ENCODE measurements at regions not wholly inside any gene's neighbourhood (a gene's known extent, or its start where the extent isn't known, plus 50 kb on each side); places are given as distances from the start of the nearest gene placed in this dataset.

DNA sequence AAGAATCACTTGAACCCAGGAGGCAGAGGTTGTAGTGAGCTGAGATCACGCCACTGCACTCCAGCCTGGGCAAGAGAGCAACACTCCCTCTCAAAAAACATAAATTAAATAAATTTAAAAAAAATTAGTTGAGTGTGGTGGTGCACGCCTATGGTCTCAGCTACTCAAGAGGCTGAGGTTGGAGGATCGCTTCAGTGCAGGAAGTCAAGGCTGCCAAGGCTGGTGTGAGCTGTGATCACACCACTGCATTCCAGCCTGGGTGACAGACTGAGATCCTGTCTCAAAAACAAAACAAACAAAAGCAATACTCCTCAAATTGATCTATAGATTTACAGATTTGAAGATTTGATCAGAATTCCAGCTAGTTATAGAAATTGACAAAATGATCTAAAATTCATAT lies 92.7 kb upstream of the RESF1 start:
- 88% methylated on average over 3 of the region's 3 CpGs for WGBS (ENCODE audit: insufficient coverage, low coverage, missing lambda C conversion rate)
- no peak for DNase-seq (ENCODE audit: extremely low read depth in 1 of 4, low spot score in 3 of 4)
- no peak overlapping the region for H3K4me3 ChIP-seq
- no peak overlapping the region for H3K27ac ChIP-seq (ENCODE audit: extremely low read depth, low read depth, low read length)
- in situ Hi-C loops (cut with MboI) = no loop called here
- no peak overlapping the region for H3K4me2 ChIP-seq (ENCODE audit: insufficient read depth, low read length)
- no peaks in the 10 kb centered on the region for H3K36me3 ChIP-seq (ENCODE audit: control insufficient read depth, insufficient read depth, low read length)
- POLR2A ChIA-PET = no interaction called here
- H4K20me1 ChIP-seq (replicated peaks; ENCODE audit: control insufficient read depth, insufficient read depth, low read length) = no peaks in the 10 kb centered on the region
- FAIRE-seq = no peak
- ATAC-seq = no peak
- H3K9me1 ChIP-seq (ENCODE audit: control insufficient read depth, insufficient read depth, low read length) = no peaks in the 10 kb centered on the region
- no peaks in the 10 kb centered on the region for H3K79me2 ChIP-seq (ENCODE audit: control insufficient read depth, insufficient read depth, low read length)
- CTCF ChIA-PET (ENCODE audit: low intra/inter-chr PET ratio) = no interaction called here
- H3K27me3 ChIP-seq (ENCODE audit: control insufficient read depth in 2 of 2, insufficient read depth in 2 of 2, low read length in 2 of 2) = no peaks in the 10 kb centered on the region
- no TSS peak for BruUV-seq (replicated peaks)
- no peaks in the 10 kb centered on the region for H3K4me1 ChIP-seq (replicated peaks in 1 of 2; ENCODE audit: control insufficient read depth in 2 of 2, insufficient read depth in 2 of 2, low read length in 2 of 2)
- no peak overlapping the region for H2AFZ ChIP-seq (ENCODE audit: low read depth, low read length)
- H3K9me3 ChIP-seq (replicated peaks; ENCODE audit: control insufficient read depth, insufficient read depth, low read depth, low read length) = no peaks in the 10 kb centered on the region; the same call in 1 of the 2 replicates
- intact Hi-C loops (cut with micrococcal nuclease) = no loop called here
- H3K9ac ChIP-seq (ENCODE audit: insufficient read depth in 1 of 2, low read depth in 2 of 2, low read length in 2 of 2) = no peak overlapping the region
- TF ChIP-seq HCFC1 (IDR thresholded peaks at IDR 0.05; ENCODE audit: low read depth, low read length) = no peak
- no peak for TF ChIP-seq ZNF311 (CRISPR knock-in tag; IDR thresholded peaks at IDR 0.05)
- TF ChIP-seq ZEB2 (IDR thresholded peaks at IDR 0.05) = no peak
- TF ChIP-seq, protein P1, sequence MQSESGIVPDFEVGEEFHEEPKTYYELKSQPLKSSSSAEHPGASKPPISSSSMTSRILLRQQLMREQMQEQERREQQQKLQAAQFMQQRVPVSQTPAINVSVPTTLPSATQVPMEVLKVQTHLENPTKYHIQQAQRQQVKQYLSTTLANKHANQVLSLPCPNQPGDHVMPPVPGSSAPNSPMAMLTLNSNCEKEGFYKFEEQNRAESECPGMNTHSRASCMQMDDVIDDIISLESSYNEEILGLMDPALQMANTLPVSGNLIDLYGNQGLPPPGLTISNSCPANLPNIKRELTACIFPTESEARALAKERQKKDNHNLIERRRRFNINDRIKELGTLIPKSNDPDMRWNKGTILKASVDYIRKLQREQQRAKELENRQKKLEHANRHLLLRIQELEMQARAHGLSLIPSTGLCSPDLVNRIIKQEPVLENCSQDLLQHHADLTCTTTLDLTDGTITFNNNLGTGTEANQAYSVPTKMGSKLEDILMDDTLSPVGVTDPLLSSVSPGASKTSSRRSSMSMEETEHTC (IDR thresholded peaks at IDR 0.05) = no peak
- TF ChIP-seq, protein P2, sequence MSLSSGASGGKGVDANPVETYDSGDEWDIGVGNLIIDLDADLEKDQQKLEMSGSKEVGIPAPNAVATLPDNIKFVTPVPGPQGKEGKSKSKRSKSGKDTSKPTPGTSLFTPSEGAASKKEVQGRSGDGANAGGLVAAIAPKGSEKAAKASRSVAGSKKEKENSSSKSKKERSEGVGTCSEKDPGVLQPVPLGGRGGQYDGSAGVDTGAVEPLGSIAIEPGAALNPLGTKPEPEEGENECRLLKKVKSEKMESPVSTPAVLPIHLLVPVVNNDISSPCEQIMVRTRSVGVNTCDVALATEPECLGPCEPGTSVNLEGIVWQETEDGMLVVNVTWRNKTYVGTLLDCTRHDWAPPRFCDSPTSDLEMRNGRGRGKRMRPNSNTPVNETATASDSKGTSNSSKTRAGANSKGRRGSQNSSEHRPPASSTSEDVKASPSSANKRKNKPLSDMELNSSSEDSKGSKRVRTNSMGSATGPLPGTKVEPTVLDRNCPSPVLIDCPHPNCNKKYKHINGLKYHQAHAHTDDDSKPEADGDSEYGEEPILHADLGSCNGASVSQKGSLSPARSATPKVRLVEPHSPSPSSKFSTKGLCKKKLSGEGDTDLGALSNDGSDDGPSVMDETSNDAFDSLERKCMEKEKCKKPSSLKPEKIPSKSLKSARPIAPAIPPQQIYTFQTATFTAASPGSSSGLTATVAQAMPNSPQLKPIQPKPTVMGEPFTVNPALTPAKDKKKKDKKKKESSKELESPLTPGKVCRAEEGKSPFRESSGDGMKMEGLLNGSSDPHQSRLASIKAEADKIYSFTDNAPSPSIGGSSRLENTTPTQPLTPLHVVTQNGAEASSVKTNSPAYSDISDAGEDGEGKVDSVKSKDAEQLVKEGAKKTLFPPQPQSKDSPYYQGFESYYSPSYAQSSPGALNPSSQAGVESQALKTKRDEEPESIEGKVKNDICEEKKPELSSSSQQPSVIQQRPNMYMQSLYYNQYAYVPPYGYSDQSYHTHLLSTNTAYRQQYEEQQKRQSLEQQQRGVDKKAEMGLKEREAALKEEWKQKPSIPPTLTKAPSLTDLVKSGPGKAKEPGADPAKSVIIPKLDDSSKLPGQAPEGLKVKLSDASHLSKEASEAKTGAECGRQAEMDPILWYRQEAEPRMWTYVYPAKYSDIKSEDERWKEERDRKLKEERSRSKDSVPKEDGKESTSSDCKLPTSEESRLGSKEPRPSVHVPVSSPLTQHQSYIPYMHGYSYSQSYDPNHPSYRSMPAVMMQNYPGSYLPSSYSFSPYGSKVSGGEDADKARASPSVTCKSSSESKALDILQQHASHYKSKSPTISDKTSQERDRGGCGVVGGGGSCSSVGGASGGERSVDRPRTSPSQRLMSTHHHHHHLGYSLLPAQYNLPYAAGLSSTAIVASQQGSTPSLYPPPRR (CRISPR knock-in tag; IDR thresholded peaks at IDR 0.05; ENCODE audit: borderline replicate concordance) = no peak
- TF ChIP-seq, protein P3, sequence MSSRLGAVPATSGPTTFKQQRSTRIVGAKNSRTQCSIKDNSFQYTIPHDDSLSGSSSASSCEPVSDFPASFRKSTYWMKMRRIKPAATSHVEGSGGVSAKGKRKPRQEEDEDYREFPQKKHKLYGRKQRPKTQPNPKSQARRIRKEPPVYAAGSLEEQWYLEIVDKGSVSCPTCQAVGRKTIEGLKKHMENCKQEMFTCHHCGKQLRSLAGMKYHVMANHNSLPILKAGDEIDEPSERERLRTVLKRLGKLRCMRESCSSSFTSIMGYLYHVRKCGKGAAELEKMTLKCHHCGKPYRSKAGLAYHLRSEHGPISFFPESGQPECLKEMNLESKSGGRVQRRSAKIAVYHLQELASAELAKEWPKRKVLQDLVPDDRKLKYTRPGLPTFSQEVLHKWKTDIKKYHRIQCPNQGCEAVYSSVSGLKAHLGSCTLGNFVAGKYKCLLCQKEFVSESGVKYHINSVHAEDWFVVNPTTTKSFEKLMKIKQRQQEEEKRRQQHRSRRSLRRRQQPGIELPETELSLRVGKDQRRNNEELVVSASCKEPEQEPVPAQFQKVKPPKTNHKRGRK (tag; IDR thresholded peaks at IDR 0.05) = no peak
- no peak for TF ChIP-seq BRCA1 (IDR thresholded peaks at IDR 0.05)
- no peak for TF ChIP-seq BRCA1 (CRISPR knock-in tag; IDR thresholded peaks at IDR 0.05)
- TF ChIP-seq ZNF347 (CRISPR knock-in tag; IDR thresholded peaks at IDR 0.05; ENCODE audit: low read depth) = no peak
- TF ChIP-seq ZNF12 (CRISPR knock-in tag; IDR thresholded peaks at IDR 0.05) = no peak
- no peak for TF ChIP-seq HIVEP1 (CRISPR knock-in tag; IDR thresholded peaks at IDR 0.05)
- TF ChIP-seq KAT7 (CRISPR knock-in tag; IDR thresholded peaks at IDR 0.05; ENCODE audit: borderline replicate concordance) = no peak
- TF ChIP-seq GABPB1 (CRISPR knock-in tag; IDR thresholded peaks at IDR 0.05) = no peak
- TF ChIP-seq, protein P4, sequence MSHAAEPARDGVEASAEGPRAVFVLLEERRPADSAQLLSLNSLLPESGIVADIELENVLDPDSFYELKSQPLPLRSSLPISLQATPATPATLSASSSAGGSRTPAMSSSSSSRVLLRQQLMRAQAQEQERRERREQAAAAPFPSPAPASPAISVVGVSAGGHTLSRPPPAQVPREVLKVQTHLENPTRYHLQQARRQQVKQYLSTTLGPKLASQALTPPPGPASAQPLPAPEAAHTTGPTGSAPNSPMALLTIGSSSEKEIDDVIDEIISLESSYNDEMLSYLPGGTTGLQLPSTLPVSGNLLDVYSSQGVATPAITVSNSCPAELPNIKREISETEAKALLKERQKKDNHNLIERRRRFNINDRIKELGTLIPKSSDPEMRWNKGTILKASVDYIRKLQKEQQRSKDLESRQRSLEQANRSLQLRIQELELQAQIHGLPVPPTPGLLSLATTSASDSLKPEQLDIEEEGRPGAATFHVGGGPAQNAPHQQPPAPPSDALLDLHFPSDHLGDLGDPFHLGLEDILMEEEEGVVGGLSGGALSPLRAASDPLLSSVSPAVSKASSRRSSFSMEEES (CRISPR knock-in tag; IDR thresholded peaks at IDR 0.05) = no peak
- TF ChIP-seq ZNF507 (tag; conservative IDR thresholded peaks at IDR 0.05) = no peak
- no peak for TF ChIP-seq PHF21A (IDR thresholded peaks at IDR 0.05; ENCODE audit: borderline replicate concordance, low read depth)
- TF ChIP-seq KLF16 (IDR thresholded peaks at IDR 0.05) = no peak

Data from K562 (cell line).